Retinal pigment epithelial cell (primary cell): ENCODE measurements at regions not wholly inside any gene's neighbourhood (a gene's known extent, or its start where the extent isn't known, plus 50 kb on each side); places are given as distances from the start of the nearest gene placed in this dataset.

Source experiments
- DNase-seq: peaks from one replicate; pipeline ENCODE4 v3.0.0-alpha.2; 2010; ENCODE audit warnings: low read depth
- H3K4me3 ChIP-seq: 2 replicates; pipeline ENCODE4 v1.5.1; 2011; ENCODE audit warnings: mild to moderate bottlenecking, low read length, control low read depth, moderate library complexity
- TF ChIP-seq, protein P1 (sequence below): conservative IDR thresholded peaks from 2 replicates; pipeline ENCODE4 v1.5.1; 2011; ENCODE audit warnings: low read depth, low read length, control low read depth, inconsistent platforms

DNA sequence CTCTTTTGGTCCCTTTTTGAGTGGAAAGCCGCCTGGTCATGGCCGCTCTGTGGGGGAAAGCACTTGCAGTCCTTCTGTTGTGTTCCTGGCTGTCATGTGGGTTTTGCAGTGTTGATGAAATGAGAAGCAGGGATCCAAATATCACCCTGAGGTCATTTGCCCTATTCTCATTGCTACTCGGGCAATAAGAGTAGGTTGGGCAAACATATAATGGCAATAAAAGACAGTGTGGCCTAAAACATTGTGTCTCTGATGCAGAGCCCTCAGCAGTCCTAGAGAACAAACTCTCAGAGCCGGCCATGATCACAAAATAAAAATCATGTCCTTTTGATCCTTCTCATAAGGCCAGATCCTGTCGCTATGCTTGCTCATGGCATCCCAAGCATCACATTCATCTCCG lies 361.1 kb upstream of the KLF4 start:
- no peak for DNase-seq
- no peak overlapping the region for H3K4me3 ChIP-seq
- TF ChIP-seq, protein P1, sequence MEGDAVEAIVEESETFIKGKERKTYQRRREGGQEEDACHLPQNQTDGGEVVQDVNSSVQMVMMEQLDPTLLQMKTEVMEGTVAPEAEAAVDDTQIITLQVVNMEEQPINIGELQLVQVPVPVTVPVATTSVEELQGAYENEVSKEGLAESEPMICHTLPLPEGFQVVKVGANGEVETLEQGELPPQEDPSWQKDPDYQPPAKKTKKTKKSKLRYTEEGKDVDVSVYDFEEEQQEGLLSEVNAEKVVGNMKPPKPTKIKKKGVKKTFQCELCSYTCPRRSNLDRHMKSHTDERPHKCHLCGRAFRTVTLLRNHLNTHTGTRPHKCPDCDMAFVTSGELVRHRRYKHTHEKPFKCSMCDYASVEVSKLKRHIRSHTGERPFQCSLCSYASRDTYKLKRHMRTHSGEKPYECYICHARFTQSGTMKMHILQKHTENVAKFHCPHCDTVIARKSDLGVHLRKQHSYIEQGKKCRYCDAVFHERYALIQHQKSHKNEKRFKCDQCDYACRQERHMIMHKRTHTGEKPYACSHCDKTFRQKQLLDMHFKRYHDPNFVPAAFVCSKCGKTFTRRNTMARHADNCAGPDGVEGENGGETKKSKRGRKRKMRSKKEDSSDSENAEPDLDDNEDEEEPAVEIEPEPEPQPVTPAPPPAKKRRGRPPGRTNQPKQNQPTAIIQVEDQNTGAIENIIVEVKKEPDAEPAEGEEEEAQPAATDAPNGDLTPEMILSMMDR = no peak

GRCh38 chr9:107847978-107848964 lies 358.7 kb upstream of the KLF4 start:
- no peak overlapping the region for H3K4me3 ChIP-seq
- peak; percentile 38 for DNase-seq
- TF ChIP-seq, protein P1 = no peak

DNA sequence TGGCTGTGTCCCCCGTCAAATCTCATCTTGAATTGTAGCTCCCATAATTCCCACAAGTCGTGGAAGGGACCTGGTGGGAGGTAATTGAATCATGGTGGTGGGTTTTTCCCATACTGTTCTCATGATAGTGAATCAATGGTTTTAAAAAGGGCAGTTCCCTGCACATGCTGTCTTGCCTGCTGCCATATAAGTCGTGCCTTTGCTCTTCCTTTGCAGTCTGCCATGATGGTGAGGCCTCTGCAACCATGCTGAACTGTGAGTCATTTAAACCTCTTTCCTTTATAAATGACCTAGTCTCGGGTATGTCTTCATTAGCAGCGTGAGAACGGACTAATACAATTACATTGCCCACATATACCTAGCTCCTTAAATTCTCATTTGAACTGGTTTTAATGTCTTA lies 353.0 kb upstream of the KLF4 start:
- no peak overlapping the region for H3K4me3 ChIP-seq
- TF ChIP-seq, protein P1 = no peak
- no peak for DNase-seq

DNA sequence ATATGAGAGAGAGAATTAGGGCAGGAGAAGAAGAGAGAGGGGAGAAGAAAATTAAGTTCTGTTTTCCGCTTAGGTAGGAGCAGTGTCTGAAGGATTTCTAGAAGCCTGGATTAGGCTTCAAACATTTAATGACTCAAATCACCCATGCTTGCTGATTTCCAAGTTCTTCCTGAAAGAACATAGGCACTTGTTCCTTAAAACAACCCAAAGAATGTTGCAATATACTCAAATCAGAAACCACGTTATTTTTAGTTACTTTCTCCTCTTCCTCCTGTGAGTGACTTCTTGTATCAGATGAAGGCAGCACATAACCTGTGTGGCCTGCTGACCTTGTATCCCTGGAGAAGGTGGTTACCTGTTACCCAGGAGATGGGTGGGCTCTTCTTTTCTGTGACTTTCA lies 351.5 kb upstream of the KLF4 start:
- TF ChIP-seq, protein P1 = no peak
- no peak overlapping the region for H3K4me3 ChIP-seq
- DNase-seq = no peak

DNA sequence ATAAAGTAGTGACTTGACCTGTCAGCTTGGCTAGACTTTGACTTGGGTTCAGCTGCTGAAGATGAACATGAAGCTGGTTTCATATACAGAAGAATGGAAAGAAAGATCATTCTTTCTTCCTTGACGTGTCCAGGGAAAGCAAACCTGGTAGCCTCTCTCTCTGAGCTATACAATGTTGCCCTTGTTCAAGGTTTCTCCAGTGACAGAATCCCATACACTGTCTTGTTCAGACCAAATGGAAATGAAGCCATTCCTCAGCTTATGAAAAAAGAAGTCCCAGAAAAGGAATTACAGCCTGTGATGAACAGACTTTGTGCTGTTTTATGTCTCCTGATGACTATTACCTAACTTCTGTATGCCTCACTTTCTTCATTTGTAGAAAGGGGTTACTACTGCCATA lies 349.8 kb upstream of the KLF4 start:
- no peak for DNase-seq
- TF ChIP-seq, protein P1 = no peak
- no peak overlapping the region for H3K4me3 ChIP-seq

- DNase-seq = no peak
- H3K4me3 ChIP-seq = no peak overlapping the region
- TF ChIP-seq, protein P1 = no peak
Observed at GRCh38 chr9:107838766-107839165, 349.2 kb upstream of the KLF4 start.

GRCh38 chr9:107836300-107836699 lies 346.7 kb upstream of the KLF4 start:
- DNase-seq = no peak
- no peak overlapping the region for H3K4me3 ChIP-seq
- TF ChIP-seq, protein P1 = no peak
